Psoas muscle (tissue), 7 donors: ENCODE measurements at regions not wholly inside any gene's neighbourhood (a gene's known extent, or its start where the extent isn't known, plus 50 kb on each side); places are given as distances from the start of the nearest gene placed in this dataset.

Experiments
- ATAC-seq, 4 donors: fragments of 200-7000 bp; cut with Tn5 transposase; one replicate each; pipeline ENCODE4 v1.9.1; 2020; ENCODE audit warnings: moderate library complexity in 3 of 4, mild to moderate bottlenecking in 2 of 4
- DNase-seq, 2 donors: peaks; one replicate each; pipeline ENCODE4 v3.0.0-alpha.2; 2020
- H3K27ac ChIP-seq: fragments of 200-600 bp; one replicate; pipeline ENCODE4 v1.8.0; 2022
- H3K27me3 ChIP-seq, 3 donors: fragments of 200-600 bp in 1 of 3; one replicate each; pipeline versions ENCODE4 v1.6.1 to v1.8.0; 2013 to 2022; ENCODE audit warnings: low read length in 2 of 3, mild to moderate bottlenecking in 2 of 3, moderate library complexity in 1 of 3; ENCODE audit not compliant: insufficient read depth in 3 of 3
- H3K36me3 ChIP-seq, 2 donors: fragments of 200-600 bp in 1 of 2; one replicate each; pipeline versions ENCODE4 v1.6.1 to v1.8.0; 2013 to 2022; ENCODE audit warnings: low read depth in 1 of 2, mild to moderate bottlenecking in 1 of 2, moderate library complexity in 1 of 2; ENCODE audit not compliant: insufficient read depth in 1 of 2
- H3K4me1 ChIP-seq: fragments of 200-600 bp; one replicate; pipeline ENCODE4 v1.8.0; 2022
- H3K4me3 ChIP-seq: fragments of 200-600 bp; one replicate; pipeline ENCODE4 v1.8.0; 2022; ENCODE audit warnings: mild to moderate bottlenecking
- H3K9me3 ChIP-seq: fragments of 200-600 bp; one replicate; pipeline ENCODE4 v1.8.0; 2022
- WGBS, 3 donors: extraction: QIAGEN DNeasy Blood & Tissue Kit; methylation state at CpG; one replicate each; pipeline versions ENCODE4 v1.1.6 to v1.1.7; 2013; 5-methylcytosine and 5-hydroxymethylcytosine counted together
- intact Hi-C, 2 donors: fragments of 100-400 bp; cut with DNase I; formaldehyde crosslinking; loops; one replicate each; pipeline versions ENCODE4 v1.11.0 to v1.14.2; 2022
- TF ChIP-seq, protein P1 (sequence below): fragments of 200-600 bp; IDR thresholded peaks from one replicate; pipeline ENCODE4 v1.8.0; 2022; ENCODE audit warnings: antibody characterized with exemption
- donor health status: healthy with polysubstance abuse.
- donor health status: DM: no; HTN: no; CAD: no; lungs with moderate emphysema.
- donor health status: Bipolar disorder and iron deficiency.
- donor health status: healthy.
- donor health status: DM: yes; HTN: yes; CAD: no.
- donor health status: DM: no; HTN: no; CAD: no.
- donor health status: DM: yes; HTN: yes; CAD: no.

GRCh38 chr18:76544511-76545345, 49.7 kb upstream of the ZNF516 start:
- Histone ChIP-seq H3K27me3 (peaks cover 0 to 7% (median 1%) of the 10 kb centered on the region in 3 donors), H3K36me3 (no peaks in the 10 kb centered on the region), H3K27ac (no peak overlapping the region), H3K4me3 (no peak overlapping the region), H3K4me1 (no peaks in the 10 kb centered on the region), H3K9me3 (no peaks in the 10 kb centered on the region)
- ATAC-seq = no peak
- TF ChIP-seq, protein P1, sequence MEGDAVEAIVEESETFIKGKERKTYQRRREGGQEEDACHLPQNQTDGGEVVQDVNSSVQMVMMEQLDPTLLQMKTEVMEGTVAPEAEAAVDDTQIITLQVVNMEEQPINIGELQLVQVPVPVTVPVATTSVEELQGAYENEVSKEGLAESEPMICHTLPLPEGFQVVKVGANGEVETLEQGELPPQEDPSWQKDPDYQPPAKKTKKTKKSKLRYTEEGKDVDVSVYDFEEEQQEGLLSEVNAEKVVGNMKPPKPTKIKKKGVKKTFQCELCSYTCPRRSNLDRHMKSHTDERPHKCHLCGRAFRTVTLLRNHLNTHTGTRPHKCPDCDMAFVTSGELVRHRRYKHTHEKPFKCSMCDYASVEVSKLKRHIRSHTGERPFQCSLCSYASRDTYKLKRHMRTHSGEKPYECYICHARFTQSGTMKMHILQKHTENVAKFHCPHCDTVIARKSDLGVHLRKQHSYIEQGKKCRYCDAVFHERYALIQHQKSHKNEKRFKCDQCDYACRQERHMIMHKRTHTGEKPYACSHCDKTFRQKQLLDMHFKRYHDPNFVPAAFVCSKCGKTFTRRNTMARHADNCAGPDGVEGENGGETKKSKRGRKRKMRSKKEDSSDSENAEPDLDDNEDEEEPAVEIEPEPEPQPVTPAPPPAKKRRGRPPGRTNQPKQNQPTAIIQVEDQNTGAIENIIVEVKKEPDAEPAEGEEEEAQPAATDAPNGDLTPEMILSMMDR = no peak
- WGBS, 3 donors = 85 to 92% (median 86%) methylated on average over 10 of the region's 10 CpGs
- DNase-seq = no peak
- intact Hi-C loops = no loop called here
